Pons (tissue), 1 donor: ENCODE measurements at regions not wholly inside any gene's neighbourhood (a gene's known extent, or its start where the extent isn't known, plus 50 kb on each side); places are given as distances from the start of the nearest gene placed in this dataset.
"Not testable (repeated sequence)": the region's sequence is repeated elsewhere in the genome, so short reads cannot be mapped to it uniquely, and the experiment has no call there.

ENCODE experiments used
- DNase-seq: peaks from one replicate; pipeline ENCODE4 v3.0.0-alpha.2; 2016; ENCODE audit warnings: low spot score

DNA sequence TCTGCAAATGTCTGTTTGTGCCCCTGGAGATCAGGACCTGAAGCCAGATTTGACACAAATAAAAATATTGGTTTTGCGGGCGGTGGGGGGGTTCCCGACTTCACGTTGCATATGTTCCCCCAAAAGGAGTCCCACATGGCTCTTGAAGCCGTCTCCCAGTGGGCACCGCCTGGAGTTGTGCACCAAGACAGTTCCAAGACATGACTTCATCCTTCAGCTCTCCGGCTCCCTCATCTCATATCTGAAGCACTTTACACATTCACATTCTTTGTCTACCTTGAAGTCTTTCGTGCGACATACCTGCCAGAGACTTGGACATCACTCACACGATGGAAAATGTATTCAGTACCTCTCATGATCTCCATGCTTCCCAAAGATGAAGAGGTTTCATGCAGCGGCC, 362.8 kb upstream of the FOXK1 start:
- no peak for DNase-seq

DNA sequence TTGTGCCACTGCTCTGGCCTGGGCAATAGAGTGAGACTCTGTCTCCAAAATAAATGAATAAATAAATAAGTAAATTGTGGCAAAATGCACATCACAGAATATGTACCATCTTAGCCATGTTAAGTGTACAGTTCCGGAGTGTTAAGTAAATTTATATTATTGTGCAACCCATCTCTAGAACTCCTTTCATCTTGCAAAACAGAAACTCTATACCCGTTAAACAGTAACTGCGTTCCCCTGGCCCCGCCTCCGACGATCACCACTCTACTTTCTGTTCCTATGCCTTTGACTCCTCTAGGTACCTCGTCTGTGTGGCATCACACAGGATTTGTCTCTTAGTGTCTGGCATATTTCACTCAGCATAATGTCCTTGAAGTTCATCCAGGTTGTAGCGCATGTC, 356.4 kb upstream of the FOXK1 start:
- no peak for DNase-seq

DNA sequence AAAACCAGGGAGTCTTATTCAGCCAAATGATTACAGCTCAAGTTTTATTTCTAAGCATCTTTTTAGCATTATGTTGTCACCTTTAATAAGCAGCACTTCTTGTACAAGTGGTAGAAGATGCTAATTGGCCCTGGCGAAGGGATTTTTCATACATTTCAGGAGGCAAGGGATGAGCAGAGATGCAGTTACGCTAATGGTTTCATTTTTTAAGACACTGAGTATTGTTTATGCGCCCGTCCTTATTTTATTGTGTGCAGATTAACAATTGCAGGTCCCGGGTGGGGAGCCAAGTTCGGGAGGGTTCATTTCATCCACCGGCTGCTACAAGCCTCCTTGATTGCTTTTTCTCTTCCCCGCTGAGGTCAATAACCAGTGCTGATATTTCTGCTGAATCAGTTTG, 350.4 kb upstream of the FOXK1 start:
- DNase-seq, result no peak

DNA sequence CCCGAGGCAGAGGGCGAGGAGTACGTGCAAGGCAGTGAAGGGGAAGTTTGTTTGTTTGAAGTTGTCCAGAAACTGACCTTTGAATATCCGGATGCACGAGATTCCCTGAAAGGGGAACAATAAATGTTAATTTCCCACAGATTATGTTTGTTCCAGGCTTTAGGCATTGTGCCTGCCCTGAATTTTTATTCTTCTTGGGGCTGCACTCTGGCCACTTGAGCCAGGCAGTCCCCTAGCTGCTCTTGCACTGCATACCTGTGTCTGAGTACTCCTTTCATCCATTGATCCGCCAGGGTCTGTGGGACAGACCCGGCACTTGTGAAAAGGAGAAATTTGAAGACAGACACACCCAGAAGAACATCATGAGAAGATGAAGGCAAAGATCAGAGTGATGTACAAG, 343.5 kb upstream of the FOXK1 start:
- no peak for DNase-seq

DNA sequence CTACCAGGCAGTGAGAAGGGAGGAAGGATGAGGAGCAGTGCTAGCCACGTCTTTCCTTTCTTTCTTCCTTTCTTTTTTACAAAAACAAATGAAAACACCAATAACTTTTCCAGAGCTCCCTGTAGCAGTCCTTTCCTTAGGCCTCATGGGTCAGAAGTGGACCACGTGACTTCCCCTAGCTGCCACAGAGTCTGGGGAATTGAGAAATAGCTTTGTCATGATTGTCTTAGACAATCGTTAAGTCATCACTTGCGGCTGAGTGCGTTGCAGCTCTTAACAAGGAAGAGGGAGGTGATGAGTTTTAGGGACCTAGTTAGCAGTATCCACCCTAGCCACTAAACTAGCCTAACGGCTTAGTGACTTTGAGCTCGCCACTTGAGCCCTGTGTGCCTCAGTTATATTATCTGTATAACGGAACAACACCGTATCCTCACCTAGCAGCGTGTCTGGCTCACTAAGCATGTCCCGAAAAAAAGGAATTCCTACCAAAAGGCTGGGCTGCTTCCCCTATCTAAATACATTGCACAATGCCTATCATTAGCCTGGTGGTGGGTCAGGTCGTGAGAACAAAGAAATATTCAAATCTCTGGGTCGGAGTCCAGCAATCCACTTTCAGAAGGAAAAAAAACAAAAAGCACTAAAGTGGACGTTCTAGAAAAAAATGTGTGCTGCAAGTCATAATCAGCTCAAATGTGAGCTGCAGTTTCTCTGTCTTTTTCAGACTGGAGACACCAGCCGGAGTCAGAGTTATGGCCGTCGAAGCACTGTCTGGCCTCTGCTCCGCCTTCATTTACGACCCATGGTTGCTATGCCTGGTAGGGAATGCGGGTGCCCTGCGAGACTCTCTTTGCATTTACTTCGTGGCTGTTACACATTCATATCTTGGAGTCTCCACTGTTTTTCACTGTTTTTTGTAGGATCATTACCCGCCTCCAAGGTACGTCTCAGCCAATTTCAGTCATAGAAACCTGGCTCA, 338.5 kb upstream of the FOXK1 start:
- DNase-seq, result no peak

DNA sequence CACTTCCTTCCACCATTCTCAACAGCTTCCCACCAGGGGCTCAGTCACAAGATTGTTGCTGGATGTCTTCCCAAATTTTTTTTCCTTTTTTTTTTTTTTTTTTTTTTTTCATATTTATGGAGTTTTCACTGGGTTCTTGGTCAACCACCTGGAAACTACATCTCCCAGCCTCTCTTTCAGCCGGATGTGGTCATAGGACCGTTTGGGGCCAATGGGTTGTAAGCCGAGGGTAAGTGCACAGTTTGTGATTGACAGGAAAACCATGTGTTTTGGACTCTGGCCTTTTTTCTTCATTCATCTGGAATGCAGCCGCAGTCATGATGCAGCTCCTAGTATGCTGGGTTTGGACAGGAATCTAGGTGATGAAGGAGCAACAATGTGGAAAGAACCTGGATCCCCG, 337.1 kb upstream of the FOXK1 start:
- DNase-seq, result no peak

DNA sequence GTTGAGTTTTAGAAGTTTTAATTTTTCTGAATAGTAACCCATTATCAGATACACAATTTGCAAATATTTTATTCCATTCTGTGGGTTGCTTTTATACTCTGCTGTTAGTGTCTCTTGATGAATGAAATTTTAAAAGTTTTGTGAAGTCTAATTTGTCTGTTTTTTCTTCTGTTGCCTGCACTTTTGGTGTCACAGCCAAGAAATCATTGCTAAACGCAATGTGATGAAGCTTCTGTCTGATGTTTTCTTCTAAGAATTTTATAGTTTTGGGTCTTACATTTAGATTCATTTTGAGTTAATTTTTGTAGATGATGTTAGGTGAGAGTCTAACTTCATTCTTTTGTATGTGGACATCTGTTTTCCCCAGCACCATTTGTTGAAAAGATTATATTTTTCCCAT, 330.0 kb upstream of the FOXK1 start:
- no peak for DNase-seq

DNA sequence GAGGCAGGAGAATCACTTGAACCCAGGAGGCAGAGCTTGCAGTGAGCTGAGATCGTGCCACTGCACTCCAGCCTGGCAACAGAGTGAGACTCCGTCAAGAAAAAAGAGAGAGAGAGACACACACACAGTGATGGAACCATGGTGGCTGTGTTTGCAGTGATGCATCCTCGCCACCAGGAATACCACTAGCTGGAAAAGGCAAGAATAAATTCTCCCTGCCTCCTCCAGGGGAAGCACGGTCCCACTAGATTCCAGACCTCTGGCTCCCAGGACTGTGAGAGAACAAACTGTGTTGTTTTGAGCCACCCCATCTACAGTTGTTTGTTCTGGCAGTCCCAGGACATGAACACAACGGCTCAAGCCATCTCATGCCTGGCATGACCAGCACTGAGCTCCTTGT, 320.3 kb upstream of the FOXK1 start:
- DNase-seq, result no peak

DNA sequence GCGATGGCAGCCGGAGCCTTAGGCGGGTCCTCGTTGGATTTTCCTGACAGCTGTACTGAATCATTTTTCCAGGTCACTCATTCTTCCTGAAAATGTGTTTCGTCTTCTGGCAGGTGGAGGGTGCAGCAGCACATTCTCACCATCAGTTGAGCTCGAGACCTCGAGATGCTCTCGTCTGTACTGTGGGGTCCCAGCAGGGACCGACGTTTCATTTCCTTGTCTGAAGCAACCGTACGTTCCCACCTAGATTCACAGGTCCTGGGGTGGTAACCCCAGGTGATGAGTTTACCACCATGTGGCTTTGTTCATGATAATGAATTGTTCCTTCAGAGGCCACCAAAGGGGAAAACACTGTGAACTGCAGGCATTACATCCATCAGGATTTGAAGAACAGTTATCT, 298.5 kb upstream of the FOXK1 start:
- no peak for DNase-seq

DNA sequence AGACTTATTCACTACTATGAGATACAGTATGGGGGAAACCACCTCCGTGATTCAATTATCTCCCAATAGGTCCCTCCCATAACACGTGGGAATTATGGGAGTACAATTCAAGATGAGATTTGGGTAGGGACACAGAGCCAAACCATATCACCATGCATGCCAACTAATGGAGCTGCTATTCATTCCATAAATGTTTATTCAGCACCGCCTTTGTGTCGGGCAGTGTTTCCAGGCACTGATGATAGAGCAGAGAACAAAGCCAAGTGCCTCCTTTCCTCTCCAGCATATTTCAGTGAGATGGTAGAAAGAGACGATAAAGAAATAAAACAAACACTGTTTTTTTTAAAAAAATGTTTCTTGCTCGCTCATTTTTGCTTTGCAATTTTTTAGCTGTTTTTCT, 295.9 kb upstream of the FOXK1 start:
- DNase-seq, result no peak

DNA sequence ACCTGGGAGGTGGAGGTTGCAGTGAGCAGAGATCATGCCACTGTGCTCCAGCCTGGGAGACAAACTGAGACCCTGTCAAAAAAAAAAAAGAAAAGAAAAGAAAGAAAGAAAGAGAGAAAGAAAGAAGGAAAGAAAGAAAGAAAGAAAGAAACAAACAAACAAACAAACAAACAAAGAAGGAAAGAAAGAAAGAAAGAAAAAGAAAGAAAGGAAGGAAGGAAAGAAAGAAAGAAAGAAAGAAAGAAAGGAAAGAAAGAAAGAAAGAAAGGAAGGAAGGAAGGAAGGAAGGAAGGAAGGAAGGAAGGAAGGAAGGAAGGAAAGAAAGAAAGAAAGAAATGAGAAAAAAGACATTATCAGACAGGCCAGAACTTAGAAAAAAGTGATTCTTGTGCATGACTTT, 291.0 kb upstream of the FOXK1 start:
- DNase-seq, result not testable (repeated sequence)

DNA sequence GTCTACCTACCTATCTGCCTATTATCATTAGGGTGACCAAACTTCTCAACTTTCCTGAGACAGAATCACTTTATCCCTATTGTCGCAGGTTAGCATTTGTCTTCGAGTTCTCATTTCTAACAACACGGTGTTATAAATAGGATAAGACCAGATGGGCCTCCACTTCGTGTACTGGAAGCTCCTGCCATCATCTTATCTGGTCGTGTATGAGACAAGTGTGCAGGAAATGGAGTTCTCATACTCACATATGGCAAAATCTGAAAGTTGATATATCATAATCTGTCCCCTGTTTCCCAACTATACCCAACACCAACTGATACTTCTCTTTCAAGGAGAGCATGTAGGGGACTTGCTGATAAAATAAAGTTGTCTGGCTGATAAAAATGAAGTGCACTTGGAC, 287.4 kb upstream of the FOXK1 start:
- DNase-seq, result no peak

DNA sequence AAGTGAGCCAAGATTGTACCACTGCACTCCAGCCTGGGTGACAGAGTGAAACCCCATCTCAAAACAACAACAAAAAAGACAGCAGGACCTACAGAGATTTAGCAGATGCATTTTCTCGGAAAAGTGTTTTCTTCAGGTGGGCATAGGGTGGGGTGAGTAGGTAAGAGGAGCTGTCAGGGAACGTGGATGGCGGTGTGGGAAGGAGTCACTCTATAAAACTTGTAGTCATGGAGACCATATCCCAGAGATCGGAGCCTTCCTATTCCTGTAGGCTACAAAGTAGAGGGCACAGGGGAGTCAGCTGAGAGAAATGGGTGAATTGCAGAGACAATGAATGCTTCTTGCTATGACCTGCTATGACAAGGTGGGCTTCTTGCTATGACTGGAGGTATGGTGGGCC, 283.0 kb upstream of the FOXK1 start:
- no peak for DNase-seq

DNA sequence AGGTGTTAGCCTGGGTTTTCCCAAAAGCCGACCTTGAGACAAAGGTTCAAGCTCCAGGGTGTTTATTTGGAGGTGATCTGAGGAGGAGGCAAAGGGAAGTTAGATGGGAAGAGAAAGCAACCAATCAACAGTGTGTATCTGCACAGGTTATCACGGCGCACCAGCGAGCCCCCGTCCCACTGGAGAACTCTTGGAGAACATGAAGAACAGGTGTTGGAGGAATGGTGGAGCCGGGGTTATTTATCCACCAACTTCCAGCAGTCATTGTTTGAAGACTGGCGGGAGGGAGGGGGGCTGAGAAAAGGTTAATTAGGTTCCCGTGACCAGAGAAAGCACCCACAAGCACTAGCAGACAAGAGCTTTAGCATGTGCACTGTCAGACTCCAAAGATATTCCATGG, 282.5 kb upstream of the FOXK1 start:
- DNase-seq, result no peak

DNA sequence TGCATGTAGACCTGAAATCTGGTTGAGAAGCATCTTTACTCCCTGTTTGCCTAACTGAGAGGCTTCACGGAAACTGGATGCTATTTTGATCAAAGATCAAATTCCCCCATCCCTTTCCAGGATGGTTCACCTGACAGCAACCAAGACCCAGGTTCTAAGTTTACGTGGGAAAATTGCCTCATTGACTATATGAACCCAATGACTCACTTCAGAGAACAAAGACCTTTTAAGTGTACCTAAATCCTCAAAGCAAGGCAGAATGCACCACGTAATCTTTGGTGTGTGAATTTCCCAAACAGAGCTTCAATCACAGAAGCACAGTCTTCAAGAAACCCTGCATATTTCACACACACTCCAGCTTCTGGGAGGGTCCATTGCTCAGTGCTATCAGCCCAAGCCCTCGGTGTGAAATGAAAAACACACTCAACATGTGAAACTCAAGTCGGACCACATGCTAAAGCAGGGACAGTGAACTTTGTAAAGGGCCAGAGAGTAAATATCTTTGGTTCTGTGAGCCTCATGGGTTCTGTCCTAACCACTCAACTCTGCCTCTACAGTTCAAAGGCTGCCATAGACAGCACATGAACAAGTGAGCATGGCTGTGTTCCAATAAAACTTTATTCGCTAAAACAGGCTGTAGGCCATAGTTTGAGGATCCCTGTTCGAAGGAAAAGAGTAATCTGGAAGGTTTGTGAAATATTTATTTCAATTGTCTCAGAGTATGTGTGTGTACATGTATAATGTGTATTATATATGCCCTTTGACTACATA, 275.6 kb upstream of the FOXK1 start:
- DNase-seq, result no peak

DNA sequence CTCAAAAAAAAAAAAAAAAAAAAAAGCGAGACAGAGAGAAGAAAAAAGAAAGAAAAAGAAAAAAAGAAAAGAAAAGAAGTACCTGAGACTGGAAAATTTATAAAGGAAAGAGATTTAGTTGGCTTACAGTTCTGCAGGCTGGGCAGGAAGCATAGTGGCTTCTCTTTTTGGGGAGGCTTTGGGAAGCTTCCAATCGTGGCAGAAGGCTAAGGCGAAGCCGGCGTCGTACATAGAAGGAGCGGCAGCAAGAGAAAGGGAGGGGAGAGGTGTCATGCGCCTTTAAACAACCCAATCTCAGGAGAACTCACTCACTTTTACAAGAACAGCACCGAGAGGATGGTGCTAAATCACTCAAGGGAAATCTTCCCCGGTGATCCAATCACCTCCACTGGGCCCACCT, 272.1 kb upstream of the FOXK1 start:
- no peak for DNase-seq

DNA sequence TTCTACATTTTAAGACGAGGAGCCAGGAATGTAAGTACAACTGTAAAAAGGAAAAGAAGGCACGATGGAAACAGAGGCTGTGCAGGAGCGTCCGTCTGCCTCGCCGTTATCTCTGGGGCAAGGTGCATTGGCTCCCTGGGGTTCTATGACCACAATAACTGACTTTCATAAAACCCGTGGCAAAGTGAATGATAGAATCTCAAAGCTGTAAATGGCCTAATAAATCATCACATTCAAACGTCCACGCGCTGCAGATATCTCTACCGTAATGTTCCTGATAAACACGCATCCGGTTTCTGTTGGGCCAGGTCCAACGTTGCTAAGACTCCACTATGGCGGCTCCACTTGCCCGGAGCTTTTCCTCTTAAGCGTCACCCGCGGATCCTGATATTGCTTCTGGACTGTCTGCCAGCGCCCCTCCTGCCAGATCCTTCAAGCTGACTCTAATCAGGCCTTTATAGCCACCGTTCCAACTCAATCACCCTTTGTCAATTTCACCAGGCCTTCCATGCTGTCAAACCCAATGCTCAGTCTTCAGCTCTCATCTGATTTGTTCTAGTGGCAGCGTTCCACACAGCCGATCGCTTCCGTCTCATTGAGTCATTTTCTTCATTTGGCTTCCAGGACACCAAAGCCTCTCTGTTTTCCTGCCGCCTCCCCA, 265.6 kb upstream of the FOXK1 start:
- no peak for DNase-seq

DNA sequence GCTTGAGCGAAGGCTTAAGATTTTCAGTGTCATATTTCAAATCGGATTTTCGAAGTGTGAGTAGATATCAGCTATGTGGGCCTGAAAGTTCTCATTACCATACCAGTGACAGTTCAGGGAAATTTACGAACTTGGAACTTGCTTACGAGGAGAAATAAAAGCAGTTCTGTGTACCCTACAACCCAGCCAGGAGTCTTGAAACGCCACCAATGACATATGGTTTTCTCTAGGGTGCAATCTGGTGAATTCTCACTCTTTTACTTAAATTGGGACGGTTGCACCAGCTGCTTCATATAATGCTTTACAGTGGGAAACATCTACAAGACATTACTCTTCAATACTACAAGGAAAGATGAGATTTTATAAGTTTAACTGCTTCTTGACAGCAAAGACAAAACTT, 253.6 kb upstream of the FOXK1 start:
- DNase-seq, result no peak

DNA sequence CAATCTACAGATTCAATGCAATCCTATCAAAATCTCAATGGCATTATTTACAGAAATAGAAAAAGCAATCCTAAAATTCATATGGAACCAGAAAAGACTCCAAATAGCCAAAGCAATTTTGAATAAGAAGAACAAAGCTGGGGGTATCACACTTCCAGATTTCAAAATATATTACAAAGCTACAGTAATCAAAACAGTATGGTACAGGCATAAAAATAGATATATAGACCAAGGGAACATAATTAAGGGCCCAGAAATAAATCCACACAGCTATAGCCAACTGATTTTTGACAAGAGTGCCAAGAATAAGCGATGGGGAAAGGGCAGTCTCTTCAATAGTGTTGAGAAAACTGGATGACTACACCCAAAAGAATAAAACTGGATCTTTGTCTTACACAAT, 251.9 kb upstream of the FOXK1 start:
- no peak for DNase-seq

DNA sequence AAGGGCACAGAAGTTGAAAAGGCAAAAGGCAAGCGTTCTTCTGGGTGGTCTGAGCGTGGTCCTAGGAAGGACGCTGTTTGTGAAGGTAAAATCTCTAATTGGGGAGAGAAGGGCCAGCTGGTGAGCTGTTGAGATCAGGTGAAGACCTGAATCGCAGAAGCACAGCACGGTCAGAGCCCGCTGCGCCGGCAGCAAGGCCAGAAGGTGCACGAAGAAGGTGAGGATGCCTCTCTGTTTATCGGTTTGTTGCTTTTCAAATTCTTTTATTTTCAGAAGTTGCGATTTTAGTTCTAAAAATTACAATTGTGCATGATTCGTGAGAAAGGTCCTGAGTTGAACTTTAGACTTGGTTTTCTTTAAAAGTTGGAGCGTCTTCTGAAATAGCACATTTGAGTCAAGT, 247.8 kb upstream of the FOXK1 start:
- no peak for DNase-seq

DNA sequence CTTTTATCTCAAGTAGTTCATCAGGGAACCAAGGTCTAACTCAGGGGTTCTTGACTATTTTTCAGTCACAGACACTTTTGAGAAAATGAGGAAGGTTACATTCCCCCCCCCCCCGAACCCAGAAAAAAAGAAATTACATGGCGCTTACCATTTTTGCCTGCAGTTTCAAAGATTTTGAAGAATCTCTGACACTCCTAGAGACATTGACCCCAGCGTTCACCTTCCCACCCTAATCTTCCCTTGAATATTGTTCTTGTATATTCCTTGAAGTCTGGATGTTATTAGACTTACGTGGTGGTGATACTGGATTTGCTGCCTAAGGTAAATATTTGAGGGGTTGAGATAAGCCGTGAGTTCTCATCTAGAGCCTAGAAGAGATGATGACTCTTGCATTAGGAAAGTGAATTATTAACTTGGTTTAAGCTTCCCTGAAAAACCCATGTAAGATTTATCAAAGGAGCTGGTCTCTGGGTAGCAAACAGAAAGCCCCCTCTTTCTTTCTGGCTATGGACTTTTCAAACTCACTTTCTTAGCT, 245.7 kb upstream of the FOXK1 start:
- DNase-seq, result no peak

DNA sequence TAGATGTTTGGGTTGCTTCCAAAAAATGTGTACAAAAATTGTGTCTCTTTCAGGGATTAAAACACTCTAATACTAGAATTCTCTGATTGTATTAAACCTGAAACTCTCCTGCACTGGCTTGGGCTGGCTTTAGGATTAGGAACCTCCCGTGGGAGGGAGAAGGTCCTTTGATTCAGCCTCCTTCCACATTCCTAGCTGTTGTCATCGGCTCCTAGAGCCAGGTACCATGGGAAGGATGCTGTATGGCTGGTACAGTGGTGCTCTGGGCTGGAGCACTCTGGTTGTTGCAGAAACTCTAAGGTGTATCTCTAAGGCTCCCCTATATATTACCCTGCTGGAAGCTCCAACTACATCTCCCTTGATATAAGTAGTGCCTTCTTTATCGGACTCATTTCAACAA, 245.2 kb upstream of the FOXK1 start:
- no peak for DNase-seq

DNA sequence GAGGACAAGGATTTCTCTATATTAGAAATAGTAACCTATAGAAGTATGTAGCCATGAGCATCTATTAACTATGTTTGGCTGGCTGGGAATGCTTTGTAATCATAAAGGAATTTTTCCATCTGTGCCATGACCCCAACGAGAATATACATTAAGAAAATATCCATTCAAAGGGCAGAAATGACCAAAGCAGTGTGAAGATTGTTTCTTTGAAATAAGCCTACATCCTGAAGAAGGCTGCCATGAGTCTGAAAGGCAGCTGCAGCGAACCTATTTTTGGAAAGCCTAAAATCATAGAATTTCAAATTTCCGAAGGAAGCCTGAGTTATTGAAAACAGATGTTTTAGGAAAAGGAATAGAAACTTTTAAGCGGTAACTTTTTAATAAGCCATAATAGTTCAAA, 244.2 kb upstream of the FOXK1 start:
- DNase-seq, result no peak
